HL-60/S4 treated with phorbol 12-myristate 13-acetate at 8.2 ng/mL for 4 days and 3 days (cell line): ENCODE measurements at regions not wholly inside any gene's neighbourhood (a gene's known extent, or its start where the extent isn't known, plus 50 kb on each side); places are given as distances from the start of the nearest gene placed in this dataset.

Experiments
- in situ Hi-C: fragments of 300-500 bp; cut with MboI; formaldehyde crosslinking; loops from 2 replicates; pipeline ENCODE4 v1.15.0; 2022; ENCODE audit warnings: low sequenced_read_pairs

- in situ Hi-C loops, result loop anchor here (25.0 kb wide), 1 partner anchor 177 kb away; no protein-coding TSS in a partner anchor
Measured at GRCh38 chr13:29713839-29714238, 118.4 kb upstream of the SLC7A1 start.

- in situ Hi-C loops, result loop anchor here (25.0 kb wide), 1 partner anchor 174 kb away; no protein-coding TSS in a partner anchor
Measured at GRCh38 chr13:29711776-29712175, 116.3 kb upstream of the SLC7A1 start.

DNA sequence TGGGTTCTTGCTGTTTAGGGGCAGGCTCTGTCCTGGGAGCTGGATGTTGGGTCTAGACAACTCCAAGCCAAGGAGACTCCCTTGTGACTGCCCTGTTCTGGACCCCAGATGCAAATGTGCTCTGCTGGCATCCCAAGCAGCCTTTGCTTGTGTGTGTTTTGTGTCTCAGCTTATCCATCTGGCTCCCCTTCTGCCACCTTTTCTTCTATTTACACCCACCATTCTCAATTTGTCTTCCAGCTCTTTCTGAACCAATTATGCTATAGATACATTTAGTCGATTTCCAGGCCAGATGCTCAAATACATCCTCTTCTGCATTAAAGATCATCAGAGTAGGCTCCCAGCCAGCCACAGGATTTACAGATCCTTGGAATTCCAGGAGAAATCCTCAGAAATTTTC is 115.0 kb upstream of the SLC7A1 start:
- in situ Hi-C loops, result loop anchor here (25.0 kb wide), 1 partner anchor 173 kb away; no protein-coding TSS in a partner anchor

DNA sequence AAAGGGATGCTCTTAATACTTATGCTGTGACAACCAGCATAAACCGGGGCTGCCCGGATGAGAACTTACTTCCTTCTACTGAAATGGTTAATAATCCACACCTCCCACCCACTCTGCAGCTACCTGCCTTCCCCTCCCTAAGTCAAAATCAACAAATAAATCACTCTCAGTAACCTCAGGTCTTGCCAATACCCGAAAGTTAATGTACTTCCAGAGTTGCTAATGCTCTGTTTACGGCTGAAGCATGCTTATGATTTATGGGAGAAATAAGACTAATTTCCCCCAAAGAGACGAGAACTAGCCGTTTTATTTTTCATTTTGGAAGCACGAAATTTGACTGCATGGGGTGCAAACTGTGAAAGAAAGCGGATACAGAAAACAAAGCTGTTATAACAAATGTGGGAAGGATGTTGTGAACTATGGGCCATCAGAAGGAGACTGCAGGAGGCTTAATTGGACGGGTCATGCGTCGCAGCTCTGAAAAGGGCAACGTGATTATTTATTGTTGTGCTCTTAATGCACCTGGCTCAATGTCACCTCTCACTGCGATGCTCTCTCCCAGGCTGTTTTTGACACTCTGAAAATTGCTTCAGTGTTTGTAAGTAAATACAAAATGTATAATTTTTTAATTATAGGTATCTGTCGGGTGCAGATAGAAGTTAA is 114.0 kb upstream of the SLC7A1 start:
- in situ Hi-C loops, result loop anchor here (25.0 kb wide), 1 partner anchor 172 kb away; no protein-coding TSS in a partner anchor

DNA sequence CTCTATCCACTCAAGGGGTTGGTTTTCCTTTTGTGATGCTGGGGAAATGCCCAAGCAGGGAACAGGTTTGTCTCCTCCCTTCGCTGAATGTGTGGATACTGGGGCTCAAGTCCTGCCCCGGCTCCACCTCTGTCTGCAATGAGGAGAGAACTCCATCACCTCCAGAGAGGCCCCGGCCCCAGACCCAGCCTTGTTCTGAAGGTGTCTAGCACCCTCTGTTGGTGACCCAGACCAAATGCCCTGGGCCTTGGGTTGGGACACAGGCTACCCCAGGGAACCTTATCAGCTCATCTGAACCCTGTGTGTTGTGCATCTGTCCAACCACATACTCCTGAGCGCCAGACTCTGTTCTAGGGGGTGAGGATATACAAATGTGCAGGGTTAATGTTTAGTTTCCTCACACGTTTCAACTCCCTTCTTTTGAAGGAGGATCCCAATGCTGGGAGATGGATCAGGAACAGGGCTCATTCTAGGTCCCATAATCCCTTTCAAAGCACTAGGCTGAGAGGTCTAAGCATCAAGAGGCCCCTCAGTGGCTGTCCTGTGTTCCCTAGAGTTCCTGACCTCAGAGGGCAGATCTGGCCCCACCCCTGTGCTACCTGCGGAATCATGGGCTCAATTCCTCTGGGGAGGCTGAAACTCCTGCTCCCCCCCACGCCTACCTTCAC is 112.5 kb upstream of the SLC7A1 start:
- in situ Hi-C loops, result loop anchor here (25.0 kb wide), 1 partner anchor 171 kb away; no protein-coding TSS in a partner anchor

GRCh38 chr13:29706923-29707322 is 111.4 kb upstream of the SLC7A1 start:
- in situ Hi-C loops, result loop anchor here (25.0 kb wide), 1 partner anchor 170 kb away; no protein-coding TSS in a partner anchor

- in situ Hi-C loops, result loop anchor here (25.0 kb wide), 1 partner anchor 167 kb away; no protein-coding TSS in a partner anchor
Measured at GRCh38 chr13:29704648-29705047, 109.2 kb upstream of the SLC7A1 start.

GRCh38 chr13:29703421-29703820 is 107.9 kb upstream of the SLC7A1 start:
- in situ Hi-C loops, result loop anchor here (25.0 kb wide), 1 partner anchor 166 kb away; no protein-coding TSS in a partner anchor

DNA sequence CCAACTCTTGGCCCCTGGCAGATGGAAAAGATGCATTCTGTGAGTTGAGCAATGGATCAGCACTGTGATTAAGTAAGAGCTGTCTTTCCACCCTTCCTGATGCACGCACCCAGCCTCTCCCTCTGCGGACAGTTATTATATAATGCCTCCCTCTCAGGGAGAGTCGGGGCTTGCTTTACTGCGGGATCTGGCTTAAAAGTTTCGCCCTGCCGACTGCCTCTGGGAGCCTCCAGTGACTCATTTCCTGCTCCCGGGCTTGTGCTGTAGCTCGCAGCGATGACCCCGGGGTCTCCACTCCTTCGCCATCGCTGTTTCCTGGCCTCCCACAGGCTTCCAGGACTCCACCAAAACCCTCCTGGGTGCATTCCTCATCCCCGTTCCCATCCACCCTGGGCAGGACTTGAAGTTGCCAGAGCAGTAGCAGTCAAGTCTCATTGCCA is 107.4 kb upstream of the SLC7A1 start:
- in situ Hi-C loops, result loop anchor here (25.0 kb wide), 1 partner anchor 166 kb away; no protein-coding TSS in a partner anchor

- in situ Hi-C loops, result no loop called here
Measured at GRCh38 chr13:29698106-29698505, 102.6 kb upstream of the SLC7A1 start.

DNA sequence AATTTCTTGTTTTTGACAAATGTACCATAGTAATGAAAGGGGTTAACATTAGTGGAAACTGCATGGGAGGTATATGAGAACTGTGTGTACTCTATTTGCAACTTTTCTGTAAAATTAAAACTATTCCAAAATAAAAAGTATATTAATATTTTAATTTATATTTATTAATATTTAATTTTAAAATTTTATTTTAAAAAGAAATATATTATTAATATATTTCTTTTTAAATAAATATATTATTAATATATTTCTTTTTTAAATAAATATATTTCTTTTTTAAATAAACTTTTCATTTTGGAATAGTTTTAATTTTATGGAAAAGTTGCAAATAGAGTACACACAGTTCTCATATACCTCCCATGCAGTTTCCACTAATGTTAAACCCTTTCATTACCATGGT is 101.1 kb upstream of the SLC7A1 start:
- in situ Hi-C loops, result no loop called here

- in situ Hi-C loops, result no loop called here
Measured at GRCh38 chr13:29693275-29693945, 97.9 kb upstream of the SLC7A1 start.

DNA sequence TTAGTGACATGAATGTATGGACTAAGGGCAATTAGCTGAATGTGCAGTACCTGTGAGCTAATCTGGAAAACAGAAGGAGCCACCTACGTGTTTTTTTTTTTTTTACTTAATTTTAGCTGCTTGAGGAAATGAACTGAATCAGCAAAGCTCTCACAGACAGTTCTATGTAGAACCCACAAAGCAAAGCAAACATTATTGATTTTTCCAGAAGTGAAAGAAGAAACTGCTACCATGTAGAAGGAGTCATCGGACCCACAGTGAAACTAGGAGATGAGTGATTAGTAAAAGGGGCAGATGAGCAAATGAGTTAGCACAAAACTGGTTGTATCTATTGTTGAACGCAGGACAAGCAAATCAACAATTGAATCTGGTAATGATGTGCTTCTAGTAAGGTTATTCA is 94.1 kb upstream of the SLC7A1 start:
- in situ Hi-C loops, result no loop called here

- in situ Hi-C loops, result no loop called here
Measured at GRCh38 chr13:29688193-29688592, 92.7 kb upstream of the SLC7A1 start.

- in situ Hi-C loops, result no loop called here
Measured at GRCh38 chr13:29684441-29684840, 89.0 kb upstream of the SLC7A1 start.

DNA sequence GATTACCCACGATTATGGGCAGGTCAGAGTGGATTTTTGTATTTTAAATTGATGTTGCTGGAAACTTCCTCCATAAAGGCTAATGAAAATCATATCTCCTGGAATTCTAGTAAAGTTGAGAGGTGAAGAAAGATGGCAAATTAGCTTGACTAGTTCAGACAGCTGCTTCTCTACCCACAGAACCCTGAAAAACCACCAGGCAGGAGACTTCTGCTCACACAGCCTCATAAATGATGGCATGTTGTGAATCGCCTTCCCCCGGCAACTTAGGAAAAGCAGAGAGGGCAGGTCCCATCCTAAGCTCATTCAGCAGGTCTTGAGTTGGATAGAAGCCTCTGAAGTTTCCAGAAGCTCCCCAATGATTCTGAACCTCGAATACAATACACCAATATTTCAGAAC is 87.6 kb upstream of the SLC7A1 start:
- in situ Hi-C loops, result no loop called here

DNA sequence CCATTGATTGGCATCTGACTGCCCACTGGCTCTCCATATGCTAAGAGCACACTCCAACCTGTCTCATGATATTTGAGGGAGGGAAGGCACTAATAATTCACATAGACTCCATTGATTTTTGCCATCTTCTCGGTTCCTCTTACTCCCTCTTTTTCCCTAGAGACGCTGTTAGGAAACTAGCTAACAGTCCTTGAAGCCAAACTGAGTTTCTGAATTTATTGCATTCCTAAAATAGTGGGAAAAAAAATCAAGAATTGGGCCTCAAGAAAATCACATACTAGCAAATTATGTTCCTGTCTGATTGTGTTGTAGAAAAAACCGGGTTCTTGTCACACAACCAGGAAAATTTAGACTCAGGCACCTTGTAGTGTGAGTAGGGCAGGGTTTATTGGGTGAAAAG is 86.4 kb upstream of the SLC7A1 start:
- in situ Hi-C loops, result no loop called here

GRCh38 chr13:29679396-29680053 is 84.0 kb upstream of the SLC7A1 start:
- in situ Hi-C loops, result no loop called here

- in situ Hi-C loops, result no loop called here
Measured at GRCh38 chr13:29677627-29678026, 82.1 kb upstream of the SLC7A1 start.

DNA sequence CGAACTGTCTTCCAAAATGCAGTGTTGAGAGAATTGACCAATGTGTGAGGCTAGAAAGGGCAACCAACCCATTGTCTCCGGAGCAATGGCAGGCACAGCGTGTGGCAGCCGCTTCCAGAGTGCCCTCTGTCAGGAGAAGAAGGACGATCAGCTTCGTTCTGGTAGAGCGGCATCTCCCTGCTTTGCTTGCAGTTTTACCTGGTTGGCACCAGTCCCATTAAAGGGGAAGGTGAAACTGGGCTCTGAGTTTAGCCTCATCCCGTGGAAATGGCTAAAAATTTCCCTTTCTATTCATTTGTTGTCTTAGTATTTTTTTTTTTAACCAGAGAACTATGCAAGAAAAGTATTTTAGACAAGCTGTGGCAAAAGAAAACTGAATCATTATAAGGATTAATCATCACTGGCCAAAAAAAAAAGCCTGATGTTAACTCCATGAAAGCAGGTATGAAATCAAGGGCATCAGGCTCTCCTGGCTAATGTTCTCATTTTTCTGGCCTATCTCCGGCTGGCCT is 81.5 kb upstream of the SLC7A1 start:
- in situ Hi-C loops, result no loop called here

- in situ Hi-C loops, result no loop called here
Measured at GRCh38 chr13:29676535-29676934, 81.0 kb upstream of the SLC7A1 start.
